Calu3 (cell line): ENCODE measurements at regions not wholly inside any gene's neighbourhood (a gene's known extent, or its start where the extent isn't known, plus 50 kb on each side); places are given as distances from the start of the nearest gene placed in this dataset.

Experiments
- BruUV-seq: library from RNA; stranded (reverse); fragments of 400-500 nt; replicated peaks from 2 replicates; lab custom pipeline; 2021; lab: Mats Ljungman, UMichigan
- CTCF ChIA-PET: fragments of 300-600 bp; sonication (Branson Sonifier 250); formaldehyde crosslinking; loops from one replicate; lab custom pipeline; 2022; ENCODE audit warnings: antibody characterized with exemption; lab: Charles Lee
- DNase-seq: peaks from one replicate; pipeline ENCODE4 v3.0.0; 2022
- H3K27ac Mint-ChIP-seq: one replicate; pipeline ENCODE4 v1.8.0; 2022; ENCODE audit warnings: mixed read lengths; ENCODE audit not compliant: unreplicated experiment
- H3K27me3 Mint-ChIP-seq: one replicate; pipeline ENCODE4 v1.8.0; 2022; ENCODE audit warnings: mixed read lengths; ENCODE audit not compliant: unreplicated experiment
- H3K36me3 Mint-ChIP-seq: one replicate; pipeline ENCODE4 v1.8.0; 2022; ENCODE audit warnings: mild to moderate bottlenecking, moderate library complexity, mixed read lengths; ENCODE audit not compliant: insufficient read depth, unreplicated experiment
- H3K4me1 Mint-ChIP-seq: one replicate; pipeline ENCODE4 v1.8.0; 2022; ENCODE audit warnings: mild to moderate bottlenecking, low read depth, mixed read lengths; ENCODE audit not compliant: unreplicated experiment
- H3K4me3 Mint-ChIP-seq: one replicate; pipeline ENCODE4 v1.8.0; 2022; ENCODE audit warnings: mild to moderate bottlenecking, low read depth, moderate library complexity, mixed read lengths; ENCODE audit not compliant: unreplicated experiment
- H3K9me3 Mint-ChIP-seq: one replicate; pipeline ENCODE4 v1.8.0; 2022; ENCODE audit warnings: low read depth, mixed read lengths; ENCODE audit not compliant: unreplicated experiment
- CTCF ChIP-seq: fragments of 200-600 bp; IDR thresholded peaks from one replicate; pipeline ENCODE4 v1.8.0; 2022; ENCODE audit warnings: antibody characterized with exemption; ENCODE audit not compliant: unreplicated experiment
- intact Hi-C: fragments of 100-400 bp; cut with micrococcal nuclease; formaldehyde crosslinking; loops from one replicate; pipeline ENCODE4 v1.10.0; 2022; ENCODE audit not compliant: unreplicated experiment

DNA sequence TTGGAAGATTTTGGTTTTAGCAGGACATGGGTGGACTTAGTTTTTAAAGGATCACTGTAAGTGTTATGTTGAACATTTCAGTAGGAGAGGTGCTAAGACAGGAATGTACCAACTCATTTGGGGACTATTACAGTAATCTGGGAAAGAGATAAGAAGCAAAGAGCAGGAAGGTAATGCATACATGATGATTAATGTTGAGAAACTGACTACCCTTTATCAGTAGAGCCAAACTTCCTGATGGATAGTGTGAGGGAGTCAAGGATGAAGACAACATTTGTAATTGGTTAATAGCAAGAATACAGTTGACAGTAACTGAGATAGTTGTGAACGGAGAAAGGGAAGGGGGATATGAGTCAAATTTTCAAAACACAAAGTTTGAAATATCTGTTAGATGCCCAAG, 421.9 kb upstream of the PRR20A start:
- Mint-ChIP-seq H3K9me3 (peaks cover 6% of the 10 kb centered on the region), H3K27me3 (no peaks in the 10 kb centered on the region), H3K4me1 (no peaks in the 10 kb centered on the region), H3K4me3 (no peak overlapping the region), H3K36me3 (no peaks in the 10 kb centered on the region), H3K27ac (no peak overlapping the region)
- no peak for DNase-seq
- no TSS peak for BruUV-seq
- CTCF ChIA-PET, result no interaction called here
- TF ChIP-seq CTCF, result no peak
- intact Hi-C loops, result no loop called here

GRCh38 chr13:56720841-56721240, 419.9 kb upstream of the PRR20A start:
- no peak overlapping the region for H3K27ac Mint-ChIP-seq
- H3K36me3 Mint-ChIP-seq, result no peaks in the 10 kb centered on the region
- intact Hi-C loops, result no loop called here
- no peak overlapping the region for H3K4me3 Mint-ChIP-seq
- no TSS peak for BruUV-seq
- H3K27me3 Mint-ChIP-seq, result no peaks in the 10 kb centered on the region
- H3K9me3 Mint-ChIP-seq, result peaks cover 8% of the 10 kb centered on the region
- DNase-seq, result no peak
- no peak for TF ChIP-seq CTCF
- no peaks in the 10 kb centered on the region for H3K4me1 Mint-ChIP-seq
- CTCF ChIA-PET, result no interaction called here

- no TSS peak for BruUV-seq
- no peaks in the 10 kb centered on the region for H3K36me3 Mint-ChIP-seq
- H3K4me3 Mint-ChIP-seq, result no peak overlapping the region
- H3K27ac Mint-ChIP-seq, result no peak overlapping the region
- no peaks in the 10 kb centered on the region for H3K4me1 Mint-ChIP-seq
- no peaks in the 10 kb centered on the region for H3K27me3 Mint-ChIP-seq
- intact Hi-C loops, result no loop called here
- no peak for DNase-seq
- no peak for TF ChIP-seq CTCF
- CTCF ChIA-PET, result no interaction called here
- peaks cover 2% of the 10 kb centered on the region for H3K9me3 Mint-ChIP-seq
Measured at GRCh38 chr13:56735537-56735942, 405.2 kb upstream of the PRR20A start.

- CTCF ChIA-PET, result no interaction called here
- no peak for TF ChIP-seq CTCF
- peaks cover 2% of the 10 kb centered on the region for H3K9me3 Mint-ChIP-seq
- BruUV-seq, result no TSS peak
- H3K4me3 Mint-ChIP-seq, result no peak overlapping the region
- no peak for DNase-seq
- H3K27me3 Mint-ChIP-seq, result no peaks in the 10 kb centered on the region
- H3K27ac Mint-ChIP-seq, result no peak overlapping the region
- intact Hi-C loops, result no loop called here
- H3K4me1 Mint-ChIP-seq, result no peaks in the 10 kb centered on the region
- no peaks in the 10 kb centered on the region for H3K36me3 Mint-ChIP-seq
Measured at GRCh38 chr13:56736966-56737365, 403.8 kb upstream of the PRR20A start.
